Ishikawa (cell line): ENCODE measurements at regions not wholly inside any gene's neighbourhood (a gene's known extent, or its start where the extent isn't known, plus 50 kb on each side); places are given as distances from the start of the nearest gene placed in this dataset.

Experiments used
- CEBPB ChIP-seq: IDR thresholded peaks from 2 replicates; pipeline ENCODE4 v1.6.1; 2012
- CREB1 ChIP-seq: IDR thresholded peaks from 2 replicates; pipeline ENCODE4 v1.6.1; 2012; ENCODE audit warnings: low read depth
- EGR1 ChIP-seq: IDR thresholded peaks from 2 replicates; pipeline ENCODE4 v1.6.1; 2012
- EP300 ChIP-seq: IDR thresholded peaks from 2 replicates; pipeline ENCODE4 v1.6.1; 2012; ENCODE audit warnings: borderline replicate concordance
- FOXM1 ChIP-seq: IDR thresholded peaks from 2 replicates; pipeline ENCODE4 v1.6.1; 2012; ENCODE audit warnings: low read depth, borderline replicate concordance
- MAX ChIP-seq: IDR thresholded peaks from 2 replicates; pipeline ENCODE4 v1.6.1; 2012
- NFIC ChIP-seq: IDR thresholded peaks from 2 replicates; pipeline ENCODE4 v1.6.1; 2012
- RAD21 ChIP-seq: IDR thresholded peaks from 2 replicates; pipeline ENCODE4 v1.6.1; 2012; ENCODE audit warnings: low read depth
- REST ChIP-seq: IDR thresholded peaks from 2 replicates; pipeline ENCODE4 v1.6.1; 2012; ENCODE audit warnings: low read depth, mild to moderate bottlenecking
- TAF1 ChIP-seq: IDR thresholded peaks from 2 replicates; pipeline ENCODE4 v1.6.1; 2012; ENCODE audit warnings: low read depth, mild to moderate bottlenecking
- TCF12 ChIP-seq: IDR thresholded peaks from 2 replicates; pipeline ENCODE4 v1.6.1; 2012; ENCODE audit warnings: low read depth
- TEAD4 ChIP-seq: IDR thresholded peaks from 2 replicates; pipeline ENCODE4 v1.6.1; 2012
- USF1 ChIP-seq: IDR thresholded peaks from 2 replicates; pipeline ENCODE4 v1.6.1; 2012
- YY1 ChIP-seq: IDR thresholded peaks from 2 replicates; pipeline ENCODE4 v1.6.1; 2012; ENCODE audit warnings: low read depth
- ZBTB7A ChIP-seq: IDR thresholded peaks from 2 replicates; pipeline ENCODE4 v1.6.1; 2012; ENCODE audit warnings: low read depth

- TF ChIP-seq TCF12 (no peak), YY1 (no peak), USF1 (no peak), CEBPB (no peak), MAX (no peak), EP300 (no peak), ZBTB7A (no peak), EGR1 (no peak), TEAD4 (no peak), RAD21 (no peak), NFIC (no peak), TAF1 (no peak)
Measured at GRCh38 chr2:19654310-19655090, 247.3 kb downstream of the TTC32 start.

- no peak for TF ChIP-seq TEAD4
- TF ChIP-seq ZBTB7A: no peak
- TF ChIP-seq NFIC: no peak
- TF ChIP-seq FOXM1: no peak
Measured at GRCh38 chr2:19653509-19653908, 248.3 kb downstream of the TTC32 start.

- no peak for TF ChIP-seq EP300
- TF ChIP-seq USF1: no peak
- TF ChIP-seq REST: no peak
- TF ChIP-seq TCF12: no peak
- no peak for TF ChIP-seq TEAD4
- TF ChIP-seq CEBPB: no peak
- TF ChIP-seq CREB1: no peak
- no peak for TF ChIP-seq ZBTB7A
- TF ChIP-seq YY1: no peak
- TF ChIP-seq NFIC: no peak
- TF ChIP-seq EGR1: no peak
- TF ChIP-seq MAX: no peak
- no peak for TF ChIP-seq RAD21
- TF ChIP-seq FOXM1: no peak
Measured at GRCh38 chr2:19652811-19653210, 249.0 kb downstream of the TTC32 start.

DNA sequence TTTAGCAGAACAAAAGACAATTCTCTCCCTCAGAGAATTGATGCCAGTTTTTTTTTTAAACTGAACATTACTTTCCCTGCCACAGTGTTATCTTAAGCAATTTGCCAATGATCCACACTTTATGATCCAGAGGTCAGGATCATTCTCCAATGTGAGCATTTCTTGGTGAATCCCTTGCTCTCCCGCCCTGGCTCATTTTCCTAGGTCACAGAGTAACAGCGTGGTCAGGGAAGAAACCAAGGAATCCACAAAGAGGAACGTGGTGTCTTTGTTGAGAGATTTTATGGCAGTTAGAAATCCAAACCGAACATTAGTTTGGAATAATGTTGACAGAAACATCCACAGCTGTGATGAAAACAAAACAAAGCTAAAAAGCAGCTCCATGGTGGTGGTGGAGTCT, 250.3 kb downstream of the TTC32 start:
- TF ChIP-seq EP300: no peak
- TF ChIP-seq RAD21: no peak
- TF ChIP-seq ZBTB7A: no peak
- no peak for TF ChIP-seq CREB1
- TF ChIP-seq TEAD4: no peak

- no peak for TF ChIP-seq USF1
- TF ChIP-seq ZBTB7A: no peak
- TF ChIP-seq REST: no peak
- TF ChIP-seq CREB1: no peak
- TF ChIP-seq EGR1: no peak
- TF ChIP-seq EP300: no peak
Measured at GRCh38 chr2:19649785-19650380, 251.9 kb downstream of the TTC32 start.

- TF ChIP-seq YY1 (no peak), TEAD4 (no peak), CEBPB (no peak), CREB1 (no peak), MAX (no peak), TCF12 (no peak), NFIC (no peak), EP300 (no peak), USF1 (no peak)
Measured at GRCh38 chr2:19649142-19649541, 252.6 kb downstream of the TTC32 start.
